HG03342 (cell line): ENCODE measurements at regions not wholly inside any gene's neighbourhood (a gene's known extent, or its start where the extent isn't known, plus 50 kb on each side); places are given as distances from the start of the nearest gene placed in this dataset.
A peak's percentile ranks its signal among the peaks of the same experiment; 100 is the strongest.

Experiments used
- ATAC-seq: cut with Tn5 transposase; IDR thresholded peaks from one replicate; pipeline ENCODE4 v1.9.1; 2021; ENCODE audit warnings: mild to moderate bottlenecking, moderate library complexity; ENCODE audit not compliant: unreplicated experiment

GRCh38 chrX:97763981-97764380 lies 880.3 kb downstream of the RPA4 start:
- no peak for ATAC-seq

GRCh38 chrX:97766501-97767095 lies 882.9 kb downstream of the RPA4 start:
- no peak for ATAC-seq

GRCh38 chrX:97787311-97787710 lies 903.6 kb downstream of the RPA4 start:
- no peak for ATAC-seq

- peak; percentile 88 for ATAC-seq
These were observed 904.1 kb downstream of the RPA4 start for GRCh38 chrX:97787849-97788248.

GRCh38 chrX:97790850-97791249 lies 907.1 kb downstream of the RPA4 start:
- no peak for ATAC-seq

GRCh38 chrX:97797076-97797475 lies 913.4 kb downstream of the RPA4 start:
- no peak for ATAC-seq

- ATAC-seq, result no peak
These were observed 922.5 kb downstream of the RPA4 start for GRCh38 chrX:97806238-97806637.

- no peak for ATAC-seq
These were observed 923.2 kb downstream of the RPA4 start for GRCh38 chrX:97806946-97807345.

GRCh38 chrX:97820170-97820569 lies 936.5 kb downstream of the RPA4 start:
- no peak for ATAC-seq

GRCh38 chrX:97828471-97828870 lies 944.8 kb downstream of the RPA4 start:
- ATAC-seq, result no peak

- ATAC-seq, result no peak
These were observed 952.3 kb downstream of the RPA4 start for GRCh38 chrX:97835969-97836368.

GRCh38 chrX:97841544-97842179 lies 958.0 kb downstream of the RPA4 start:
- ATAC-seq, result no peak

GRCh38 chrX:97842468-97843199 lies 958.9 kb downstream of the RPA4 start:
- ATAC-seq, result no peak

- ATAC-seq, result no peak
These were observed 959.6 kb downstream of the RPA4 start for GRCh38 chrX:97843200-97843811.

- no peak for ATAC-seq
These were observed 960.5 kb downstream of the RPA4 start for GRCh38 chrX:97844161-97844560.

GRCh38 chrX:97844943-97845342 lies 961.2 kb downstream of the RPA4 start:
- no peak for ATAC-seq

- no peak for ATAC-seq
These were observed 961.7 kb downstream of the RPA4 start for GRCh38 chrX:97845451-97845850.

- ATAC-seq, result no peak
These were observed 962.5 kb downstream of the RPA4 start for GRCh38 chrX:97846228-97846627.

- ATAC-seq, result no peak
These were observed 963.1 kb downstream of the RPA4 start for GRCh38 chrX:97846718-97847237.

GRCh38 chrX:97847885-97848679 lies 964.4 kb downstream of the RPA4 start:
- no peak for ATAC-seq

GRCh38 chrX:97849951-97850350 lies 966.2 kb downstream of the RPA4 start:
- ATAC-seq, result no peak
